ENCODE measurements at regions not wholly inside any gene's neighbourhood (a gene's known extent, or its start where the extent isn't known, plus 50 kb on each side); places are given as distances from the start of the nearest gene placed in this dataset.
"Not testable (repeated sequence)": the region's sequence is repeated elsewhere in the genome, so short reads cannot be mapped to it uniquely, and the experiment has no call there.

- no peak for DNase-seq (ENCODE audit: low spot score)
- ChIA-PET POLR2A (ENCODE audit: low non-redundant PET) (no interaction called here), CTCF (interaction anchor here (0.7 kb wide), 2 partner anchors 14 to 337 kb away, joined by 3 read pairs; no protein-coding TSS in a partner anchor)
- TF ChIP-seq, protein P1, sequence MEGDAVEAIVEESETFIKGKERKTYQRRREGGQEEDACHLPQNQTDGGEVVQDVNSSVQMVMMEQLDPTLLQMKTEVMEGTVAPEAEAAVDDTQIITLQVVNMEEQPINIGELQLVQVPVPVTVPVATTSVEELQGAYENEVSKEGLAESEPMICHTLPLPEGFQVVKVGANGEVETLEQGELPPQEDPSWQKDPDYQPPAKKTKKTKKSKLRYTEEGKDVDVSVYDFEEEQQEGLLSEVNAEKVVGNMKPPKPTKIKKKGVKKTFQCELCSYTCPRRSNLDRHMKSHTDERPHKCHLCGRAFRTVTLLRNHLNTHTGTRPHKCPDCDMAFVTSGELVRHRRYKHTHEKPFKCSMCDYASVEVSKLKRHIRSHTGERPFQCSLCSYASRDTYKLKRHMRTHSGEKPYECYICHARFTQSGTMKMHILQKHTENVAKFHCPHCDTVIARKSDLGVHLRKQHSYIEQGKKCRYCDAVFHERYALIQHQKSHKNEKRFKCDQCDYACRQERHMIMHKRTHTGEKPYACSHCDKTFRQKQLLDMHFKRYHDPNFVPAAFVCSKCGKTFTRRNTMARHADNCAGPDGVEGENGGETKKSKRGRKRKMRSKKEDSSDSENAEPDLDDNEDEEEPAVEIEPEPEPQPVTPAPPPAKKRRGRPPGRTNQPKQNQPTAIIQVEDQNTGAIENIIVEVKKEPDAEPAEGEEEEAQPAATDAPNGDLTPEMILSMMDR (conservative IDR thresholded peaks at IDR 0.05; ENCODE audit: low read depth) = no peak
- no peak overlapping the region for H3K27ac ChIP-seq
Observed at GRCh38 chr9:107824556-107824955, 335.0 kb upstream of the KLF4 start.

DNA sequence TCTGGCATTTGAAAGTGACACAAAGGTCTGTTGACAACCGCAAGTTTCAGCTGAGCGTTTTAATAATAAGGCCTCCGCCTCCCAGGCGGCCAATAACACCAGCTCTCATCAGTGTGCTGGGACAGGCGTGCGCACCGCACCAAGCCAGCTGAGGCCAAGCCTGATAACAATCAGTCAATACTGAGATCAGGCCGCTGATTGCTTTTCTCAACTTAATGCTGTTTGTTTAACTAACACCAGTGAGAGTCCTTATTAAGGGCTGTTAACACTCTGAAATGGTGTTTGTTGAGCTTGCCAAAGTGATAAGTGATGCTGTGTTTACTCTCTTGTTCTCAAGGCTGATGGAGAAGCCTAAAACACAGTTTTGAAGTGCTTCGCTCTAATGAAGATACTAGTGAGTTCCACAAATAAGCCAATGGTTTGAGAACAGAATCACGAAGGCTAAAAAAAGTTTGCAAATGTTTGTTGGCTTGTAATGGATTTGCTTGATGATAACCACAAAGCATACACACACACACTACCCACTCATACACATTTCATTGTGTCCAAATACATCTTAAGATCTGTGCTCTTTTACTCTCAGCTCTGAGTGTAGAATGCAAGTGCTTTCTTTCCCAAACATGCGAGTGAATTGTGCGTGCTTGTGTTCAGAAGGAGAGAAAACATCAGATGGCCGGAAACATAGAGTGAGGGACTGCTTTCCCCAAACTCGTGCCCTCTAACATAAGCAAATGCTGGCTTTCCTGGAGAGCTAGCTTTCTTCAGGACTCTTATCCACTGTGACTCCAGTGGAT is 330.4 kb upstream of the KLF4 start:
- POLR2A ChIA-PET (ENCODE audit: low non-redundant PET) = no interaction called here
- no peak for DNase-seq (ENCODE audit: low spot score)
- CTCF ChIA-PET = no interaction called here
- H3K27ac ChIP-seq = no peak overlapping the region
- TF ChIP-seq, protein P1 (conservative IDR thresholded peaks at IDR 0.05; ENCODE audit: low read depth) = no peak

GRCh38 chr9:107818503-107818829 is 328.9 kb upstream of the KLF4 start:
- POLR2A ChIA-PET (ENCODE audit: low non-redundant PET); DNase-seq (ENCODE audit: low spot score); H3K27ac ChIP-seq: not testable (repeated sequence)
- CTCF ChIA-PET = interaction anchor here (0.5 to 0.6 kb wide), 3 partner anchors 128 to 1451 kb away, joined by 3 read pairs; no protein-coding TSS in a partner anchor

DNA sequence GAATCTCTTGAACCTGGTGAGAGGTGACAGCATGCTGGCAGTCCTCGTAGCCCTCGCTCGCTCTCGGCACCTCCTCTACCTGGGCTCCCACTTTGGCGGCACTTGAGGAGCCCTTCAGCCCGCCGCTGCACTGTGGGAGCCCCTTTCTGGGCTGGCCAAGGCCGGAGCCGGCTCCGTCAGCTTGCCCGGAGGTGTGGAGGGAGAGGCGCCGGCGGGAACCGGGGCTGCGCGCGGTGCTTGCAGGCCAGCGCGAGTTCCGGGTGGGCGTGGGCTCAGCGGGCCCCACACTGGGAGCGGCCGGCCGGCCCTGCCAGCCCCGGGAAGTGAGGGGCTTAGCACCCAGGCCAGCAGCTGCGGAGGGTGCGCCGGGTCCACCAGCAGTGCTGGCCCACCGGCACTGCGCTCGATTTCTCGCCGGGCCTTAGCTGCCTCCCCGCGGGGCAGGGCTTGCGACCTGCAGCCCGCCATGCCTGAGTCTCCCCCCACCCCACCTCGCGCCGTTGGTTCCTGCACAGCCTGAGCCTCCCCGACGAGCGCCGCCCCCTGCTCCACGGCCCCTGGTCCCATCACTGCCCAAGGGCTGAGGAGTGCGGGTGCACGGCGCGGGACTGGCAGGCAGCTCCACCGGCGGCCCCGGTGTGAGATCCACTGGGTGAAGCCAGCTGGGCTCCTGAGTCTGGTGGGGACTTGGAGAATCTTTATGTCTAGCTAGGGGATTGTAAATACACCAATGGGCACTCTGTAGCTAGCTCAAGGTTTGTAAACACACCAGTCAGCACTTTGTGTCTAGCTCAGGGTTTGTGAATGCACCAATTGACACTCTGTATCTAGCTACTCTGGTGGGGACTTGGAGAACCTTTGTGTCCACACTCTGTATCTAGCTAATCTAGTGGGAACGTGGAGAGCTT is 328.3 kb upstream of the KLF4 start:
- POLR2A ChIA-PET (ENCODE audit: low non-redundant PET); H3K27ac ChIP-seq; DNase-seq (ENCODE audit: low spot score): not testable (repeated sequence)
- CTCF ChIA-PET = interaction anchor here (0.6 kb wide), 1 partner anchor 128 kb away, joined by 3 read pairs; no protein-coding TSS in a partner anchor

DNA sequence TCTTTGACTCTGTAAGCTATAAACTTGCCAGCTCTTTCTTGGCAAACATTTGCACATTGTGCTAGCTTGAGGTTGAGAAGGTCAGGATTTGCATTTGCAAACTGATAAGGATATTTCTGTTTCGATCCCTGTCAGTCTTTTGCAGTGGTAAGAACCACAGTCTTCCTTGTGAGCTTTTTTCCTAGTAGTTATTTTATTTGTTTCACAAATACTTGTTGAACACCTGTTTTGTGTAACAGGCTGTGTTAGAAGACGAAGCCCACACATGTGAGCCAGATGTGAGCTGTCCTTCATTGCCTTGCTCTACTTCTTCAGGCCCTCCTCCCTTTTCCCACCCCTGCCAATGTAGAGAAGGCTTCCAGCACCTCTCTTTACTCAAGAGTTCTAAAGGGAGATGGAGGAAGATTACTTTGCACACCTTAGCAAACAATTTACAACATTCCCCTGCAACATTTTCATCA is 327.0 kb upstream of the KLF4 start:
- no peak overlapping the region for H3K27ac ChIP-seq
- POLR2A ChIA-PET (ENCODE audit: low non-redundant PET) = no interaction called here
- TF ChIP-seq, protein P1 (conservative IDR thresholded peaks at IDR 0.05; ENCODE audit: low read depth) = no peak
- CTCF ChIA-PET = interaction anchor here (0.6 kb wide), 1 partner anchor 313 kb away, joined by 3 read pairs; no protein-coding TSS in a partner anchor
- DNase-seq (ENCODE audit: low spot score) = no peak

DNA sequence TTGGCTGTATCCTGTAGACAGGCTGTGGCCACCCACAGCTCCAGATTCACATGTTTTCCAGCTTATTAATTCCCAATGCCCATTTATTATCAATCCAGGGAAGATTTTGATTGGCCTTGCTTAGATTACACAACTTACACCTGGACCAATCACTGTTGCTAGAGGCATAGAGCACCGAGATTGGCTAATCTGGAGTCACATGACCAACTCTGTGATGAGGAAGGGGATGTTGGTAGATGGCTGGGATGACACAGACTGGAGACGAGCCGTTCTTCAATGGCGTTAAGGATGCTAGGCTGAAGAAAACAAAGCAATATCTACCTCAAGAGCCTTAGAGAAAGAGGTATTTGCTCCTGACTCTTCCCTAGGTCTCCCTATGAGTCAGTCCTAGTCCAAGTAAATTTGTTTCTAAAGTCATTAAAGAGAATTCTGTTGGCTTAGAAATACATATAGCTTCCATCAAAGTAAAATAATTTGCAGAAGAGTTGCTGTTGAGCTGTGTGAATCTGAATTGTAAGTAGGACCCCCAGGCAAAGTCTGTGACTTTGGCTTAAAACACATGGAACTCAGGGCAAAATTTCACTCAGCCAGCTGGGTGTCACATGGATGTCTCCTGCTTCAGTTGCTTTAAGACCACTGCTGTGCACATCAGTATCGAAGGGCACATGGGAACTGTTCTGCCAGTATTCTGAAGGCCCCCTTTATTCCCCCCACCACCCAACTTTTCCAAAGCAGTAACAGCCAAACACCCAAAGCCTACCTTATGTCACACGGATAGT is 326.4 kb upstream of the KLF4 start:
- CTCF ChIA-PET = interaction anchor here (0.6 to 0.7 kb wide), 2 partner anchors 185 to 313 kb away, joined by 3 to 4 read pairs; no protein-coding TSS in a partner anchor
- DNase-seq (ENCODE audit: low spot score) = no peak
- POLR2A ChIA-PET (ENCODE audit: low non-redundant PET) = no interaction called here
- H3K27ac ChIP-seq = no peak overlapping the region
- TF ChIP-seq, protein P1 (conservative IDR thresholded peaks at IDR 0.05; ENCODE audit: low read depth) = no peak

DNA sequence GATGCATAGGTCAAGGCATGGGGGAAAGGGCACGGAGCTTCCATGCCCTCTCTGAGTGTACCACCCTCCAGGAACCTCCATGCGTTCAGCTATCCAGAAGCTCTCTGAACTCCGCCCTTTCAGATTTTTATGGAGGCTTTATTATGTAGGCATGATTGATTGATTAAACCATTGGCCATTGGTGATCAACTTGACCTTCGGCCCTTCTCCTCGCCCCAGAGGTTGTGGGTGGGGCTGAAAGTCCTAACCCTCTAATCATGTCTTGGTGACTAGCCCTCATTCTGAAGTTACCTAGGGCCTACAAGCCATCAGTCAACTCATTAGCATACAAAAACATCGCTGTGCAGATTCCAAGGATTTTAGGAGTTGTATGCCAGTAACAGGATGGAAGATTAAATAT is 323.7 kb upstream of the KLF4 start:
- CTCF ChIA-PET = interaction anchor here (0.6 kb wide), 2 partner anchors 59 to 73 kb away, joined by 3 to 4 read pairs; no protein-coding TSS in a partner anchor
- TF ChIP-seq, protein P1 (conservative IDR thresholded peaks at IDR 0.05; ENCODE audit: low read depth) = no peak
- H3K27ac ChIP-seq = no peak overlapping the region
- no peak for DNase-seq (ENCODE audit: low spot score)
- POLR2A ChIA-PET (ENCODE audit: low non-redundant PET) = no interaction called here
